ENCODE measurements at regions not wholly inside any gene's neighbourhood (a gene's known extent, or its start where the extent isn't known, plus 50 kb on each side); places are given as distances from the start of the nearest gene placed in this dataset.

GRCh38 chr4:82171531-82172155, 202.1 kb downstream of the HNRNPD start:
- Histone ChIP-seq H3K36me3 (ENCODE audit: control insufficient read depth, insufficient read depth, low read length) (no peaks in the 10 kb centered on the region), H3K4me1 (ENCODE audit: control insufficient read depth, insufficient read depth, low read length) (no peaks in the 10 kb centered on the region), H3K27ac (ENCODE audit: low read length) (no peak overlapping the region), H3K4me3 (ENCODE audit: low read depth in 2 of 2, low read length in 2 of 2) (no peak overlapping the region), H3K27me3 (ENCODE audit: control insufficient read depth, insufficient read depth, low read length) (no peaks in the 10 kb centered on the region), H3K9me3 (ENCODE audit: control insufficient read depth, insufficient read depth, low read depth, low read length) (no peaks in the 10 kb centered on the region)
- TF ChIP-seq TCF7L2 (IDR thresholded peaks at IDR 0.05; ENCODE audit: low read depth, low read length) (no peak), REST (IDR thresholded peaks at IDR 0.05; ENCODE audit: insufficient read depth in 1 of 2, low read depth in 2 of 2, low read length in 1 of 2) (no peak), POLR2AphosphoS5 (IDR thresholded peaks at IDR 0.05; ENCODE audit: low read depth, low read length) (no peak), SIN3A (IDR thresholded peaks at IDR 0.05; ENCODE audit: borderline replicate concordance, insufficient read depth, low read depth, low read length) (no peak)
- TF ChIP-seq, protein P1, sequence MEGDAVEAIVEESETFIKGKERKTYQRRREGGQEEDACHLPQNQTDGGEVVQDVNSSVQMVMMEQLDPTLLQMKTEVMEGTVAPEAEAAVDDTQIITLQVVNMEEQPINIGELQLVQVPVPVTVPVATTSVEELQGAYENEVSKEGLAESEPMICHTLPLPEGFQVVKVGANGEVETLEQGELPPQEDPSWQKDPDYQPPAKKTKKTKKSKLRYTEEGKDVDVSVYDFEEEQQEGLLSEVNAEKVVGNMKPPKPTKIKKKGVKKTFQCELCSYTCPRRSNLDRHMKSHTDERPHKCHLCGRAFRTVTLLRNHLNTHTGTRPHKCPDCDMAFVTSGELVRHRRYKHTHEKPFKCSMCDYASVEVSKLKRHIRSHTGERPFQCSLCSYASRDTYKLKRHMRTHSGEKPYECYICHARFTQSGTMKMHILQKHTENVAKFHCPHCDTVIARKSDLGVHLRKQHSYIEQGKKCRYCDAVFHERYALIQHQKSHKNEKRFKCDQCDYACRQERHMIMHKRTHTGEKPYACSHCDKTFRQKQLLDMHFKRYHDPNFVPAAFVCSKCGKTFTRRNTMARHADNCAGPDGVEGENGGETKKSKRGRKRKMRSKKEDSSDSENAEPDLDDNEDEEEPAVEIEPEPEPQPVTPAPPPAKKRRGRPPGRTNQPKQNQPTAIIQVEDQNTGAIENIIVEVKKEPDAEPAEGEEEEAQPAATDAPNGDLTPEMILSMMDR (IDR thresholded peaks at IDR 0.05) = no peak
- ChIA-PET POLR2A (no interaction called here), CTCF (no interaction called here)
- ATAC-seq (no peak), DNase-seq (ENCODE audit: low read depth, low spot score) (no peak)
- intact Hi-C loops (cut with micrococcal nuclease; ENCODE audit: unreplicated experiment) = no loop called here
- in situ Hi-C loops (cut with HindIII; ENCODE audit: low pct_unique_long_range_greater_than_20kb, low sequenced_read_pairs) = no loop called here
- no TSS peak for BruUV-seq (replicated peaks)

DNA sequence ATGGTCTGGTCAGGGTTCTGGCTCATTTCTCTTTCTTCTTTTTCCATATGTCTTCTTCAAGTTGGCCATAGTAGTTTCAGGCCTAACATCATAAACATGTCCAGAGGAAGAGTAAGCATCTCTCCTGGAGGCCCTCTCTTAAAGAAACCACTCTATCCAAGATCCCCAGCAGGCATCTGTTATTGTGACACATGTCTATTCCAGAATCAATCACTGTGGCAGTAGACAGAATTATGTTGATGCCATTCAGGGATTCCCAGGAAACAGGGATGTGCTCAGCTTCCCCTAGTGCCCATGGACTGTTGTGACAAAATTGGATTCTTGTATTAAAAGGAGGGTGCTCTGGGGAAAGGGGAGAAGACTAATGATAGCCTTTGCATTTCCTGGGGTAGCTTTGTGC, 224.0 kb downstream of the HNRNPD start:
- H3K27me3 ChIP-seq (ENCODE audit: control insufficient read depth, insufficient read depth, low read length) = no peaks in the 10 kb centered on the region
- H3K4me1 ChIP-seq (ENCODE audit: control insufficient read depth, insufficient read depth, low read length) = no peaks in the 10 kb centered on the region
- DNase-seq (ENCODE audit: low read depth, low spot score) (no peak), ATAC-seq (no peak)
- intact Hi-C loops (cut with micrococcal nuclease; ENCODE audit: unreplicated experiment) (no loop called here), in situ Hi-C loops (cut with HindIII; ENCODE audit: low pct_unique_long_range_greater_than_20kb, low sequenced_read_pairs) (no loop called here)
- no TSS peak for BruUV-seq (replicated peaks)
- TF ChIP-seq, protein P1 (IDR thresholded peaks at IDR 0.05) = no peak
- TF ChIP-seq POLR2AphosphoS5 (IDR thresholded peaks at IDR 0.05; ENCODE audit: low read depth, low read length) (no peak), REST (IDR thresholded peaks at IDR 0.05; ENCODE audit: insufficient read depth in 1 of 2, low read depth in 2 of 2, low read length in 1 of 2) (no peak), TCF7L2 (IDR thresholded peaks at IDR 0.05; ENCODE audit: low read depth, low read length) (no peak)
- H3K27ac ChIP-seq (ENCODE audit: low read length) = no peak overlapping the region
- ChIA-PET CTCF (no interaction called here), POLR2A (no interaction called here)
- no peaks in the 10 kb centered on the region for H3K36me3 ChIP-seq (ENCODE audit: control insufficient read depth, insufficient read depth, low read length)
- H3K9me3 ChIP-seq (ENCODE audit: control insufficient read depth, insufficient read depth, low read depth, low read length) = no peaks in the 10 kb centered on the region
- H3K4me3 ChIP-seq (ENCODE audit: low read depth in 2 of 2, low read length in 2 of 2) = no peak overlapping the region

Measured in Panc1 (cell line).